ENCODE measurements at regions not wholly inside any gene's neighbourhood (a gene's known extent, or its start where the extent isn't known, plus 50 kb on each side); places are given as distances from the start of the nearest gene placed in this dataset.

- TF ChIP-seq, protein P1, sequence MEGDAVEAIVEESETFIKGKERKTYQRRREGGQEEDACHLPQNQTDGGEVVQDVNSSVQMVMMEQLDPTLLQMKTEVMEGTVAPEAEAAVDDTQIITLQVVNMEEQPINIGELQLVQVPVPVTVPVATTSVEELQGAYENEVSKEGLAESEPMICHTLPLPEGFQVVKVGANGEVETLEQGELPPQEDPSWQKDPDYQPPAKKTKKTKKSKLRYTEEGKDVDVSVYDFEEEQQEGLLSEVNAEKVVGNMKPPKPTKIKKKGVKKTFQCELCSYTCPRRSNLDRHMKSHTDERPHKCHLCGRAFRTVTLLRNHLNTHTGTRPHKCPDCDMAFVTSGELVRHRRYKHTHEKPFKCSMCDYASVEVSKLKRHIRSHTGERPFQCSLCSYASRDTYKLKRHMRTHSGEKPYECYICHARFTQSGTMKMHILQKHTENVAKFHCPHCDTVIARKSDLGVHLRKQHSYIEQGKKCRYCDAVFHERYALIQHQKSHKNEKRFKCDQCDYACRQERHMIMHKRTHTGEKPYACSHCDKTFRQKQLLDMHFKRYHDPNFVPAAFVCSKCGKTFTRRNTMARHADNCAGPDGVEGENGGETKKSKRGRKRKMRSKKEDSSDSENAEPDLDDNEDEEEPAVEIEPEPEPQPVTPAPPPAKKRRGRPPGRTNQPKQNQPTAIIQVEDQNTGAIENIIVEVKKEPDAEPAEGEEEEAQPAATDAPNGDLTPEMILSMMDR (conservative IDR thresholded peaks at IDR 0.05; ENCODE audit: low read length), result no peak
- TF ChIP-seq EZH2phosphoT487 (IDR thresholded peaks at IDR 0.05; ENCODE audit: borderline replicate concordance), result no peak
Observed at GRCh38 chr2:126385983-126386382, 270.0 kb upstream of the GYPC start.

All from Loucy (cell line).